ENCODE measurements at regions not wholly inside any gene's neighbourhood (a gene's known extent, or its start where the extent isn't known, plus 50 kb on each side); places are given as distances from the start of the nearest gene placed in this dataset.
"Not testable (repeated sequence)": the region's sequence is repeated elsewhere in the genome, so short reads cannot be mapped to it uniquely, and the experiment has no call there.

DNA sequence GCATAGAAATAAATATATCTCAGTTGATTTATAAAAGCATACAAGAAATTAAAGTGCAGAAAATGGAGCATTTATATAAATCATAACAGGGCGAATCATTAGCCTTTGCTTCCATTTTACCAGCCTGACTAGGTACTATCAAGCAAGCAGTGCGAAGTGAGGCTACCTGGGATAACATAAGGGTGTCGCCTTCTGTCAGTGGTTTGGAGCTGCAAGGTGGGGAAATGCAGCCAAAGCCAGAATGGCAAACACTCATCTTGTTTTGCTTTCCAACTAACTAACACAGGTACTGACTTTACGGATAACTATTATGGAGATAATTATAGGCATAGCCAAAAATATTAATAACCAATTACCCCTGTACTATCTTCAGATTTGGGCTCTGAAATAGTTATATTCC lies 1459.8 kb downstream of the RAPGEF2 start:
- H3K27ac ChIP-seq (ENCODE audit: low read depth, low read length) = no peak overlapping the region
- H3K27me3 ChIP-seq (ENCODE audit: insufficient read depth, low read length, poor library complexity, severe bottlenecking) = no peaks in the 10 kb centered on the region
- H3K4me1 ChIP-seq (ENCODE audit: insufficient read depth, low read length) = no peaks in the 10 kb centered on the region
- DNase-seq = no peak
- no peaks in the 10 kb centered on the region for H3K4me1 Mint-ChIP-seq
- no peak overlapping the region for H3K4me3 ChIP-seq (ENCODE audit: low read length)
- no peaks in the 10 kb centered on the region for H3K36me3 Mint-ChIP-seq
- ChIA-PET POLR2A (no interaction called here), CTCF (no interaction called here)
- H3K4me3 Mint-ChIP-seq = no peak overlapping the region
- no peaks in the 10 kb centered on the region for H3K36me3 ChIP-seq (ENCODE audit: insufficient read depth, low read length)
- H3K9me3 ChIP-seq (ENCODE audit: low read length) = no peaks in the 10 kb centered on the region
- no peaks in the 10 kb centered on the region for H3K27me3 Mint-ChIP-seq
- H3K9me3 Mint-ChIP-seq = peaks cover 2 to 9% (median 7%) of the 10 kb centered on the region in 5 donors
- no peak overlapping the region for H3K27ac Mint-ChIP-seq

DNA sequence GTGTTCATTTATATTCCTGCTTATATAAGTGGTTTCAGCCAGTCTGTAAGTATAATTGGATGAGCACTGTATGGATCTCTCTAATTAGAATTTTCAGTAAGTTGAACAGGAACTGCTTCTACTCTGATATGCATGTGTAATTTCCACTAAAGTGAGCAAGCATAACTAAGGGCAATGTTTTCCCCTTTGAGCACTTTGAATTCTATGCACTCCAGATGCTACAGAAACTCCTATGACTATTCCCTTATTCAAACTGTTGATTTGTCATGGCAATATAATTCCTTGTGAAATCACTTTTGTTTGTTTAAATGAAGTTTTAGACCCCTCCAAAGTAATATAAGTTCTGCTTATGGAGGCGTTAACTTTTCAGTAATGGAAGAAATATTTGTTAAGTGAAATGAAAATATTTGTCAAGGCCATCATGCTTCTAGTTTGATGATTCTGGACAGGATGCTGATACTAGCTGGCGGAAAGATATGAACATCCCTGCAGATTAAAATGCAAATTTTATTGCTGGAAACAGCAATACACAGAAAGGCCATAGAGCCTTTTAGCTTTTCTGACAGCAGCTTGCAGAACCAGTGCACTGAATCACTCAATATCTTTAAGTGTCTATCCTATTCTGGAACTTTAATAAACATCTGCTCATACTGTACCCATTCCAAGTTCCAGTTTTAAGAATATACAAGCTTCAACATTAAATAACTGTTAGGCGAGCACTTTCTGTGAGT lies 1460.8 kb downstream of the RAPGEF2 start:
- H3K36me3 Mint-ChIP-seq = no peaks in the 10 kb centered on the region
- H3K4me3 Mint-ChIP-seq = no peak overlapping the region
- Histone ChIP-seq H3K36me3 (ENCODE audit: insufficient read depth, low read length) (no peaks in the 10 kb centered on the region), H3K4me3 (ENCODE audit: low read length) (no peak overlapping the region), H3K4me1 (ENCODE audit: insufficient read depth, low read length) (no peaks in the 10 kb centered on the region), H3K27me3 (ENCODE audit: insufficient read depth, low read length, poor library complexity, severe bottlenecking) (no peaks in the 10 kb centered on the region), H3K27ac (ENCODE audit: low read depth, low read length) (no peak overlapping the region), H3K9me3 (ENCODE audit: low read length) (no peaks in the 10 kb centered on the region)
- no peak overlapping the region for H3K27ac Mint-ChIP-seq
- no peaks in the 10 kb centered on the region for H3K4me1 Mint-ChIP-seq
- DNase-seq = no peak
- CTCF ChIA-PET = no interaction called here
- H3K27me3 Mint-ChIP-seq = no peaks in the 10 kb centered on the region
- H3K9me3 Mint-ChIP-seq = peaks cover 2 to 9% (median 7%) of the 10 kb centered on the region in 5 donors
- POLR2A ChIA-PET = no interaction called here

GRCh38 chr4:160567634-160568033 lies 1464.8 kb downstream of the RAPGEF2 start:
- H3K4me3 ChIP-seq (ENCODE audit: low read length) = no peak overlapping the region
- H3K4me3 Mint-ChIP-seq = no peak overlapping the region
- no peaks in the 10 kb centered on the region for H3K36me3 ChIP-seq (ENCODE audit: insufficient read depth, low read length)
- ChIA-PET POLR2A (no interaction called here), CTCF (no interaction called here)
- no peaks in the 10 kb centered on the region for H3K4me1 ChIP-seq (ENCODE audit: insufficient read depth, low read length)
- no peaks in the 10 kb centered on the region for H3K4me1 Mint-ChIP-seq
- DNase-seq = no peak
- no peaks in the 10 kb centered on the region for H3K36me3 Mint-ChIP-seq
- no peak overlapping the region for H3K27ac Mint-ChIP-seq
- no peaks in the 10 kb centered on the region for H3K27me3 ChIP-seq (ENCODE audit: insufficient read depth, low read length, poor library complexity, severe bottlenecking)
- H3K27me3 Mint-ChIP-seq = no peaks in the 10 kb centered on the region
- no peak overlapping the region for H3K27ac ChIP-seq (ENCODE audit: low read depth, low read length)
- H3K9me3 ChIP-seq (ENCODE audit: low read length) = no peaks in the 10 kb centered on the region
- H3K9me3 Mint-ChIP-seq = peaks cover 7 to 21% (median 9%) of the 10 kb centered on the region in 5 donors

DNA sequence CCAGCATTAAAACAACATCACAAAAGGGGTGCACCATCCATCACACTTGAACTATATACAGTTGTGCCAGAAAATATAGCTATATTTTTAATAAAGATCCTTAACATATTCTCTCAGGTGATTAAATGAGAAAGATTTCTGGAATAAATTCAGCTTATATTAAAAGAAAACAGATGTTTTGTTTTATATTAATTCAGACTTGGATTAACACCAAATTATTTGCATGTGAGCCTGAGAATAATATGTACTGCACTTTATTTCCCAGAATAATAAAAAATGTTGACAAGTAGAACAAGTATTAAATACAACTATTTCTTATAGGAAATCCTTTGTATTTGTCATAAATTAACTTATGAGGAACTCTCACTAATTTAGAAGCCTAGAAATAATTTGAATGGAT lies 1467.4 kb downstream of the RAPGEF2 start:
- no peaks in the 10 kb centered on the region for H3K27me3 Mint-ChIP-seq
- ChIA-PET CTCF (no interaction called here), POLR2A (no interaction called here)
- H3K27ac Mint-ChIP-seq = peak overlapping the region in 1 of 8 donors; percentile 32
- no peaks in the 10 kb centered on the region for H3K36me3 Mint-ChIP-seq
- DNase-seq = no peak
- no peaks in the 10 kb centered on the region for H3K27me3 ChIP-seq (ENCODE audit: insufficient read depth, low read length, poor library complexity, severe bottlenecking)
- no peak overlapping the region for H3K4me3 Mint-ChIP-seq
- H3K4me3 ChIP-seq (ENCODE audit: low read length) = no peak overlapping the region
- no peaks in the 10 kb centered on the region for H3K4me1 ChIP-seq (ENCODE audit: insufficient read depth, low read length)
- H3K27ac ChIP-seq (ENCODE audit: low read depth, low read length) = no peak overlapping the region
- no peaks in the 10 kb centered on the region for H3K36me3 ChIP-seq (ENCODE audit: insufficient read depth, low read length)
- no peaks in the 10 kb centered on the region for H3K4me1 Mint-ChIP-seq
- no peaks in the 10 kb centered on the region for H3K9me3 ChIP-seq (ENCODE audit: low read length)
- H3K9me3 Mint-ChIP-seq = peaks cover 6 to 16% (median 9%) of the 10 kb centered on the region in 5 donors

DNA sequence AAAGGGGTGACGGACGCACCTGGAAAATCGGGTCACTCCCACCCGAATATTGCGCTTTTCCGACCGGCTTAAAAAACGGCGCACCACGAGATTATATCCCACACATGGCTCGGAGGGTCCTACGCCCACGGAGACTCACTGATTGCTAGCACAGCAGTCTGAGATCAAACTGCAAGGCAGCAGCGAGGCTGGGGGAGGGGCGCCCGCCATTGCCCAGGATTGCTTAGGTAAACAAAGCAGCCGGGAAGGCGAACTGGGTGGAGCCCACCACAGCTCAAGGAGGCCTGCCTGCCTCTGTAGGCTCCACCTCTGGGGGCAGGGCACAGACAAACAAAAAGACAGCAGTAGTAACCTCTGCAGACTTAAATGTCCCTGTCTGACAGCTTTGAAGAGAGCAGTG lies 1471.4 kb downstream of the RAPGEF2 start:
- H3K4me1 Mint-ChIP-seq; H3K27me3 Mint-ChIP-seq; H3K27ac Mint-ChIP-seq; H3K36me3 Mint-ChIP-seq; H3K9me3 ChIP-seq (ENCODE audit: low read length); H3K4me1 ChIP-seq (ENCODE audit: insufficient read depth, low read length); POLR2A ChIA-PET; CTCF ChIA-PET; H3K27me3 ChIP-seq (ENCODE audit: insufficient read depth, low read length, poor library complexity, severe bottlenecking); H3K27ac ChIP-seq (ENCODE audit: low read depth, low read length); DNase-seq; H3K36me3 ChIP-seq (ENCODE audit: insufficient read depth, low read length); H3K4me3 Mint-ChIP-seq; H3K4me3 ChIP-seq (ENCODE audit: low read length): not testable (repeated sequence)
- peaks cover 4 to 13% (median 4%) of the 10 kb centered on the region in 5 donors for H3K9me3 Mint-ChIP-seq

DNA sequence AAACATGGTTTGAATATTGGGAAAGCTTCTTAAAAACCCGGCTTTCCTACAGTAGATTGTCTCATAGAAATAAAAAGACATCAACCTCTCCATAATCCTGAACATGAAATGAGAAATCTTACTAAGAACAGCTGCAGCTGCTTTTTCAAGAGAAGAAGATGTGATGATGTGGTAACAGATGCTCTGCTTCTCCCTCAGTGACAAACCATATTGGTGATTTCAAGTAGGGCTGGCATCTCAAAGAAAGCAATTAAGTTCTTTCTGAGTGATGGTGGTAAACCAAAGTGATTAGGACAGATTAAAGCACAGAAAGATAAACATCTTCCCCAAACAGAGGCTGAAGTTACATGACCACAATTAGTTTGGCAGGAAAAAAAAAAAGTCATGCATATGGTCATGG lies 1477.7 kb downstream of the RAPGEF2 start:
- no peaks in the 10 kb centered on the region for H3K4me1 Mint-ChIP-seq
- no peak overlapping the region for H3K27ac Mint-ChIP-seq
- no peaks in the 10 kb centered on the region for H3K9me3 ChIP-seq (ENCODE audit: low read length)
- H3K9me3 Mint-ChIP-seq = peaks cover 0 to 10% (median 8%) of the 10 kb centered on the region in 5 donors
- DNase-seq = no peak
- H3K36me3 ChIP-seq (ENCODE audit: insufficient read depth, low read length) = no peaks in the 10 kb centered on the region
- no peak overlapping the region for H3K27ac ChIP-seq (ENCODE audit: low read depth, low read length)
- H3K27me3 Mint-ChIP-seq = no peaks in the 10 kb centered on the region
- H3K4me1 ChIP-seq (ENCODE audit: insufficient read depth, low read length) = no peaks in the 10 kb centered on the region
- H3K36me3 Mint-ChIP-seq = no peaks in the 10 kb centered on the region
- POLR2A ChIA-PET = no interaction called here
- H3K4me3 Mint-ChIP-seq = no peak overlapping the region
- H3K27me3 ChIP-seq (ENCODE audit: insufficient read depth, low read length, poor library complexity, severe bottlenecking) = no peaks in the 10 kb centered on the region
- CTCF ChIA-PET = no interaction called here
- H3K4me3 ChIP-seq (ENCODE audit: low read length) = no peak overlapping the region

- CTCF ChIA-PET = no interaction called here
- DNase-seq = no peak
- Histone ChIP-seq H3K36me3 (ENCODE audit: insufficient read depth, low read length) (no peaks in the 10 kb centered on the region), H3K9me3 (ENCODE audit: low read length) (no peaks in the 10 kb centered on the region), H3K4me3 (ENCODE audit: low read length) (no peak overlapping the region), H3K27me3 (ENCODE audit: insufficient read depth, low read length, poor library complexity, severe bottlenecking) (no peaks in the 10 kb centered on the region), H3K27ac (ENCODE audit: low read depth, low read length) (no peak overlapping the region), H3K4me1 (ENCODE audit: insufficient read depth, low read length) (no peaks in the 10 kb centered on the region)
- no peaks in the 10 kb centered on the region for H3K36me3 Mint-ChIP-seq
- H3K27ac Mint-ChIP-seq = no peak overlapping the region
- H3K27me3 Mint-ChIP-seq = no peaks in the 10 kb centered on the region
- no peaks in the 10 kb centered on the region for H3K4me1 Mint-ChIP-seq
- POLR2A ChIA-PET = no interaction called here
- no peak overlapping the region for H3K4me3 Mint-ChIP-seq
- peaks cover 6 to 25% (median 12%) of the 10 kb centered on the region in 5 donors for H3K9me3 Mint-ChIP-seq
These were observed 1489.4 kb downstream of the RAPGEF2 start for GRCh38 chr4:160592258-160592657.

GRCh38 chr4:160595646-160596045 lies 1492.8 kb downstream of the RAPGEF2 start:
- H3K4me3 ChIP-seq (ENCODE audit: low read length) = no peak overlapping the region
- H3K9me3 Mint-ChIP-seq = peaks cover 6 to 31% (median 14%) of the 10 kb centered on the region in 5 donors
- no peaks in the 10 kb centered on the region for H3K36me3 ChIP-seq (ENCODE audit: insufficient read depth, low read length)
- H3K27ac ChIP-seq (ENCODE audit: low read depth, low read length) = no peak overlapping the region
- H3K27me3 Mint-ChIP-seq = no peaks in the 10 kb centered on the region
- H3K9me3 ChIP-seq (ENCODE audit: low read length) = no peaks in the 10 kb centered on the region
- H3K36me3 Mint-ChIP-seq = no peaks in the 10 kb centered on the region
- H3K4me1 Mint-ChIP-seq = no peaks in the 10 kb centered on the region
- H3K4me1 ChIP-seq (ENCODE audit: insufficient read depth, low read length) = no peaks in the 10 kb centered on the region
- no peak overlapping the region for H3K27ac Mint-ChIP-seq
- CTCF ChIA-PET = no interaction called here
- POLR2A ChIA-PET = no interaction called here
- DNase-seq = no peak
- no peaks in the 10 kb centered on the region for H3K27me3 ChIP-seq (ENCODE audit: insufficient read depth, low read length, poor library complexity, severe bottlenecking)
- no peak overlapping the region for H3K4me3 Mint-ChIP-seq

- H3K4me3 ChIP-seq (ENCODE audit: low read length) = no peak overlapping the region
- Mint-ChIP-seq H3K27me3 (no peaks in the 10 kb centered on the region), H3K4me3 (no peak overlapping the region), H3K36me3 (no peaks in the 10 kb centered on the region), H3K9me3 (peaks cover 0 to 17% (median 6%) of the 10 kb centered on the region in 5 donors), H3K27ac (no peak overlapping the region), H3K4me1 (no peaks in the 10 kb centered on the region)
- H3K27me3 ChIP-seq (ENCODE audit: insufficient read depth, low read length, poor library complexity, severe bottlenecking) = no peaks in the 10 kb centered on the region
- H3K9me3 ChIP-seq (ENCODE audit: low read length) = no peaks in the 10 kb centered on the region
- POLR2A ChIA-PET = no interaction called here
- H3K4me1 ChIP-seq (ENCODE audit: insufficient read depth, low read length) = no peaks in the 10 kb centered on the region
- no peak for DNase-seq
- H3K27ac ChIP-seq (ENCODE audit: low read depth, low read length) = no peak overlapping the region
- CTCF ChIA-PET = no interaction called here
- no peaks in the 10 kb centered on the region for H3K36me3 ChIP-seq (ENCODE audit: insufficient read depth, low read length)
These were observed 1501.7 kb downstream of the RAPGEF2 start for GRCh38 chr4:160604541-160604940.
